CD14-positive monocyte (primary cell): ENCODE measurements at regions not wholly inside any gene's neighbourhood (a gene's known extent, or its start where the extent isn't known, plus 50 kb on each side); places are given as distances from the start of the nearest gene placed in this dataset.

ENCODE experiments used
- DNase-seq, 3 donors: peaks; one replicate each; pipeline ENCODE4 v3.0.0-alpha.2; 2011 to 2022
- H2AFZ ChIP-seq: 2 replicates; pipeline ENCODE4 v1.6.0; 2012; ENCODE audit warnings: mild to moderate bottlenecking, low read depth, low read length, inconsistent platforms; ENCODE audit not compliant: insufficient read depth, poor library complexity, severe bottlenecking
- H3K27ac ChIP-seq, 2 donors: 1 replicate in 1 of 2; 2 replicates in 1 of 2; pipeline ENCODE4 v1.5.1; 2012 to 2013; ENCODE audit warnings: low read length in 2 of 2, control low read depth in 1 of 2, inconsistent platforms in 1 of 2, low read depth in 1 of 2, mild to moderate bottlenecking in 1 of 2
- H3K27me3 ChIP-seq, 2 donors: one replicate each; pipeline versions ENCODE4 v1.6.0 to v1.6.1; 2011 to 2013; ENCODE audit warnings: low read length in 2 of 2; ENCODE audit not compliant: control insufficient read depth in 2 of 2, insufficient read depth in 2 of 2
- H3K36me3 ChIP-seq, 2 donors: replicated peaks in 1 of 2; 1 replicate in 1 of 2; 2 replicates in 1 of 2; pipeline versions ENCODE4 v1.5.1 to v1.6.1; 2012 to 2013; ENCODE audit warnings: low read length in 2 of 2, control low read depth in 1 of 2, inconsistent platforms in 1 of 2, mild to moderate bottlenecking in 1 of 2; ENCODE audit not compliant: insufficient read depth in 2 of 2, control insufficient read depth in 1 of 2
- H3K4me1 ChIP-seq, 2 donors: 1 replicate in 1 of 2; 2 replicates in 1 of 2; pipeline versions ENCODE4 v1.5.1 to v1.6.1; 2012 to 2013; ENCODE audit warnings: low read length in 2 of 2, control low read depth in 1 of 2, inconsistent platforms in 1 of 2, mild to moderate bottlenecking in 1 of 2, moderate library complexity in 1 of 2; ENCODE audit not compliant: insufficient read depth in 2 of 2, control insufficient read depth in 1 of 2
- H3K4me2 ChIP-seq: replicated peaks from 2 replicates; pipeline ENCODE3; 2012; ENCODE audit warnings: low read length, moderate library complexity, mild to moderate bottlenecking; ENCODE audit not compliant: poor library complexity, severe bottlenecking; ENCODE audit errors: extremely low read depth
- H3K4me3 ChIP-seq, 3 experiments: fragments of 200-600 bp in 1 of 3; sonication (generic) in 1 of 3; replicated peaks in 1 of 3; 1 replicate in 2 of 3; 2 replicates in 1 of 3; pipeline ENCODE4 v1.5.1; 2011 to 2013; ENCODE audit warnings: low read length in 3 of 3, mild to moderate bottlenecking in 3 of 3, control low read depth in 2 of 3, low read depth in 2 of 3, inconsistent platforms in 1 of 3, moderate library complexity in 1 of 3
- H3K79me2 ChIP-seq: 2 replicates; pipeline ENCODE4 v1.6.0; 2012; ENCODE audit warnings: mild to moderate bottlenecking, control low read depth, inconsistent platforms, low read length, moderate library complexity; ENCODE audit not compliant: insufficient read depth
- H3K9ac ChIP-seq: 2 replicates; pipeline ENCODE4 v1.6.0; 2017; ENCODE audit warnings: low read length, mild to moderate bottlenecking; ENCODE audit not compliant: insufficient read depth, poor library complexity, severe bottlenecking
- H3K9me3 ChIP-seq, 2 donors: replicated peaks in 1 of 2; 1 replicate in 1 of 2; 2 replicates in 1 of 2; pipeline versions ENCODE4 v1.5.1 to v1.6.1; 2012 to 2013; ENCODE audit warnings: low read length in 2 of 2, control low read depth in 1 of 2; ENCODE audit not compliant: control insufficient read depth in 1 of 2, insufficient read depth in 1 of 2
- H4K20me1 ChIP-seq: 2 replicates; pipeline ENCODE4 v1.6.0; 2012; ENCODE audit warnings: mild to moderate bottlenecking, low read length, control low read depth, moderate library complexity; ENCODE audit not compliant: insufficient read depth
- H3K27ac Mint-ChIP-seq, 7 donors: one replicate each; pipeline ENCODE4 v1.8.0; 2020; ENCODE audit warnings: mild to moderate bottlenecking in 7 of 7, mixed read lengths in 7 of 7, moderate library complexity in 6 of 7, inconsistent platforms in 2 of 7
- H3K27me3 Mint-ChIP-seq, 3 donors: one replicate each; pipeline ENCODE4 v1.8.0; 2021 to 2022; ENCODE audit warnings: low read depth in 3 of 3, mild to moderate bottlenecking in 3 of 3, mixed read lengths in 3 of 3, moderate library complexity in 3 of 3, inconsistent platforms in 1 of 3
- H3K36me3 Mint-ChIP-seq, 2 donors: one replicate each; pipeline ENCODE4 v1.8.0; 2020; ENCODE audit warnings: mixed read lengths in 2 of 2, inconsistent platforms in 1 of 2, mild to moderate bottlenecking in 1 of 2
- H3K4me1 Mint-ChIP-seq: one replicate; pipeline ENCODE4 v1.8.0; 2020; ENCODE audit warnings: mild to moderate bottlenecking, mixed read lengths
- H3K4me3 Mint-ChIP-seq, 2 donors: one replicate each; pipeline ENCODE4 v1.8.0; 2020; ENCODE audit warnings: mild to moderate bottlenecking in 2 of 2, mixed read lengths in 2 of 2, moderate library complexity in 1 of 2
- H3K9me3 Mint-ChIP-seq, 7 donors: one replicate each; pipeline ENCODE4 v1.8.0; 2020 to 2022; ENCODE audit warnings: mixed read lengths in 7 of 7, mild to moderate bottlenecking in 6 of 7, moderate library complexity in 6 of 7, inconsistent platforms in 2 of 7
- WGBS: methylation state at CpG from one replicate; pipeline ENCODE4 v1.1.5; 2013; ENCODE audit warnings: missing lambda C conversion rate; ENCODE audit not compliant: insufficient coverage; 5-methylcytosine and 5-hydroxymethylcytosine counted together
- intact Hi-C, 2 donors: fragments of 100-400 bp; cut with micrococcal nuclease; formaldehyde crosslinking; loops; one replicate each; pipeline versions ENCODE4 v1.15.0 to v1.15.1; 2023
- TF ChIP-seq, protein P1 (sequence below): fragments of 200-600 bp; IDR thresholded peaks from one replicate; pipeline ENCODE4 v1.8.0; 2022; ENCODE audit warnings: antibody characterized with exemption, mild to moderate bottlenecking

DNA sequence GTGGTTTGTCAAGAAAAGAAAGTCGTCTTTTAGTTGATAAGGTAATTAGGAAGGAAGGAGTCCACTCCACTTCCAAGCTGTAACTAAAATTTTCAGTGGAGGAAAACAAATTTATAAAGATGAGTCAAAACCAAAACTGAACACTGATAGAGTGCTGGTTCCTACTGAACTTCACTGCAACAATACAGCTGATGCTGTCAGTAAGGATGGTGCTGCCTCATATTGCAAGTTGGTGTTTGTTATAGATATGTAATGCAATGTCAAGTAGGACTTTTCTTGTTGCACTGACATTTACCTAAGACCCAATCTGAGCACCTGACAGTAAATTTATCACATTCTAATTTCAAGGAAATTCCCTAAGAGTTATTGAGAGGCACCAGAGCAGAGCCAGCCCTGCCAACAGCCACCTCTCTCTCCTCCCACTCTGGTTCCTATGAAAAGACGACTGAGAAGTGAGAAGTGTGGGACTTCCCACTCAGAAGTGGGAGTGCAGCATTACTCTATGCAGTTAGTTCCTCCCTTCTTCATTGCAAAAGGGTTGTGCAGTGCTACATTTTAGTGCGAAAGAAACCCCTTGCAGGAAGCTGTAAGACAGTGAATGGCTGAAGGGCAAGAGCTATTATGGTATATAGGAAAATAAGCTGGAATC lies 350.8 kb downstream of the NFIB start:
- intact Hi-C loops: no loop called here
- no peaks in the 10 kb centered on the region for H4K20me1 ChIP-seq
- no peaks in the 10 kb centered on the region for H3K27me3 ChIP-seq
- H3K36me3 Mint-ChIP-seq: no peaks in the 10 kb centered on the region
- peaks cover 4% of the 10 kb centered on the region for H3K4me1 Mint-ChIP-seq
- peaks cover 0 to 3% (median 0%) of the 10 kb centered on the region in 7 donors for H3K9me3 Mint-ChIP-seq
- no peak overlapping the region for H3K4me2 ChIP-seq
- no peak overlapping the region for H3K4me3 Mint-ChIP-seq
- no peaks in the 10 kb centered on the region for H3K9me3 ChIP-seq
- no peaks in the 10 kb centered on the region for H3K4me1 ChIP-seq
- WGBS: 40% methylated on average over 1 of the region's 3 CpGs
- H3K27ac ChIP-seq: no peak overlapping the region
- no peak overlapping the region for H3K9ac ChIP-seq
- DNase-seq: no peak
- TF ChIP-seq, protein P1, sequence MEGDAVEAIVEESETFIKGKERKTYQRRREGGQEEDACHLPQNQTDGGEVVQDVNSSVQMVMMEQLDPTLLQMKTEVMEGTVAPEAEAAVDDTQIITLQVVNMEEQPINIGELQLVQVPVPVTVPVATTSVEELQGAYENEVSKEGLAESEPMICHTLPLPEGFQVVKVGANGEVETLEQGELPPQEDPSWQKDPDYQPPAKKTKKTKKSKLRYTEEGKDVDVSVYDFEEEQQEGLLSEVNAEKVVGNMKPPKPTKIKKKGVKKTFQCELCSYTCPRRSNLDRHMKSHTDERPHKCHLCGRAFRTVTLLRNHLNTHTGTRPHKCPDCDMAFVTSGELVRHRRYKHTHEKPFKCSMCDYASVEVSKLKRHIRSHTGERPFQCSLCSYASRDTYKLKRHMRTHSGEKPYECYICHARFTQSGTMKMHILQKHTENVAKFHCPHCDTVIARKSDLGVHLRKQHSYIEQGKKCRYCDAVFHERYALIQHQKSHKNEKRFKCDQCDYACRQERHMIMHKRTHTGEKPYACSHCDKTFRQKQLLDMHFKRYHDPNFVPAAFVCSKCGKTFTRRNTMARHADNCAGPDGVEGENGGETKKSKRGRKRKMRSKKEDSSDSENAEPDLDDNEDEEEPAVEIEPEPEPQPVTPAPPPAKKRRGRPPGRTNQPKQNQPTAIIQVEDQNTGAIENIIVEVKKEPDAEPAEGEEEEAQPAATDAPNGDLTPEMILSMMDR: no peak
- H3K27me3 Mint-ChIP-seq: no peaks in the 10 kb centered on the region
- no peak overlapping the region for H2AFZ ChIP-seq
- no peak overlapping the region for H3K4me3 ChIP-seq
- no peaks in the 10 kb centered on the region for H3K79me2 ChIP-seq
- H3K36me3 ChIP-seq: no peaks in the 10 kb centered on the region
- H3K27ac Mint-ChIP-seq: no peak overlapping the region

DNA sequence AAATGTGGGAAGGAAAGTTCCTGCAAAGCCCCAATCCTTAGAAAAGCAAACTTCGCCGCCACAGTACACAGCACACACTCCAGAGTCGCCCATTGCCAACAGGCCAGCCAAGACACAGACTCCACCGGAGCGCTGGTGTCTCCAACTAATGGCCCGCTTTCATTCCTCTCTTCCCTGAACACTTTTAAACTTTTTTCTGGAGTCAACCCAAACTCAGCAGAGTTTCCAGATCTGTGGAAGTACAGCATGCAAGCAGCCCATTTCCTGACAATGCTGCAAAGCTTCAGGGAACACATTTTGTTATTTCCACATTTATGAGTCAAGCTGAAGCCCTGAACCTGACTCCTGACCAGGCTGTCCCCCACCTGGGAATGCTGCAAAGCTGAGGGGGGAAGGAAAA lies 351.9 kb downstream of the NFIB start:
- TF ChIP-seq, protein P1: no peak
- H3K4me3 Mint-ChIP-seq: no peak overlapping the region

More for the DNA sequence above, 351.9 kb downstream of the NFIB start:
- Mint-ChIP-seq H3K27me3 (peaks cover 0 to 3% (median 0%) of the 10 kb centered on the region in 3 donors), H3K9me3 (peaks cover 0 to 3% (median 0%) of the 10 kb centered on the region in 7 donors), H3K27ac (no peak overlapping the region), H3K4me1 (no peaks in the 10 kb centered on the region), H3K36me3 (no peaks in the 10 kb centered on the region)
- H3K36me3 ChIP-seq: no peaks in the 10 kb centered on the region
- H4K20me1 ChIP-seq: no peaks in the 10 kb centered on the region
- no peak overlapping the region for H3K9ac ChIP-seq
- no peaks in the 10 kb centered on the region for H3K79me2 ChIP-seq
- no peaks in the 10 kb centered on the region for H3K4me1 ChIP-seq
- H3K4me2 ChIP-seq: no peak overlapping the region
- intact Hi-C loops: no loop called here
- H3K27me3 ChIP-seq: no peaks in the 10 kb centered on the region
- 96% methylated on average over 4 of the region's 6 CpGs for WGBS
- H3K4me3 ChIP-seq: no peak overlapping the region
- no peaks in the 10 kb centered on the region for H3K9me3 ChIP-seq
- no peak for DNase-seq
- no peak overlapping the region for H2AFZ ChIP-seq
- H3K27ac ChIP-seq: no peak overlapping the region
